ENCODE measurements at regions not wholly inside any gene's neighbourhood (a gene's known extent, or its start where the extent isn't known, plus 50 kb on each side); places are given as distances from the start of the nearest gene placed in this dataset.

GRCh38 chr4:57231781-57232180, 121.6 kb upstream of the IGFBP7 start:
- DNase-seq (ENCODE audit: low spot score) (no peak), ATAC-seq (ENCODE audit: insufficient number of reproducible peaks, low FRiP score, low read depth) (no peak)
- no peak overlapping the region for H3K4me3 ChIP-seq
- no peaks in the 10 kb centered on the region for H3K9me3 ChIP-seq
- TF ChIP-seq, protein P1, sequence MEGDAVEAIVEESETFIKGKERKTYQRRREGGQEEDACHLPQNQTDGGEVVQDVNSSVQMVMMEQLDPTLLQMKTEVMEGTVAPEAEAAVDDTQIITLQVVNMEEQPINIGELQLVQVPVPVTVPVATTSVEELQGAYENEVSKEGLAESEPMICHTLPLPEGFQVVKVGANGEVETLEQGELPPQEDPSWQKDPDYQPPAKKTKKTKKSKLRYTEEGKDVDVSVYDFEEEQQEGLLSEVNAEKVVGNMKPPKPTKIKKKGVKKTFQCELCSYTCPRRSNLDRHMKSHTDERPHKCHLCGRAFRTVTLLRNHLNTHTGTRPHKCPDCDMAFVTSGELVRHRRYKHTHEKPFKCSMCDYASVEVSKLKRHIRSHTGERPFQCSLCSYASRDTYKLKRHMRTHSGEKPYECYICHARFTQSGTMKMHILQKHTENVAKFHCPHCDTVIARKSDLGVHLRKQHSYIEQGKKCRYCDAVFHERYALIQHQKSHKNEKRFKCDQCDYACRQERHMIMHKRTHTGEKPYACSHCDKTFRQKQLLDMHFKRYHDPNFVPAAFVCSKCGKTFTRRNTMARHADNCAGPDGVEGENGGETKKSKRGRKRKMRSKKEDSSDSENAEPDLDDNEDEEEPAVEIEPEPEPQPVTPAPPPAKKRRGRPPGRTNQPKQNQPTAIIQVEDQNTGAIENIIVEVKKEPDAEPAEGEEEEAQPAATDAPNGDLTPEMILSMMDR (IDR thresholded peaks at IDR 0.05): no peak
- no peaks in the 10 kb centered on the region for H3K27me3 ChIP-seq (replicated peaks; ENCODE audit: insufficient read depth)
- no peak overlapping the region for H3K27ac ChIP-seq
- no peaks in the 10 kb centered on the region for H3K36me3 ChIP-seq
- peaks cover 0 to 12% of the 10 kb centered on the region in 2 donors for H3K4me1 ChIP-seq (ENCODE audit: control insufficient read depth in 1 of 2, low read depth in 2 of 2)

GRCh38 chr4:57220734-57221133, 110.5 kb upstream of the IGFBP7 start:
- Histone ChIP-seq H3K9me3 (no peaks in the 10 kb centered on the region), H3K27ac (no peak overlapping the region), H3K36me3 (no peaks in the 10 kb centered on the region), H3K27me3 (replicated peaks; ENCODE audit: insufficient read depth) (no peaks in the 10 kb centered on the region), H3K4me1 (ENCODE audit: control insufficient read depth in 1 of 2, low read depth in 2 of 2) (peaks cover 0 to 4% of the 10 kb centered on the region in 2 donors), H3K4me3 (no peak overlapping the region)
- TF ChIP-seq, protein P1 (IDR thresholded peaks at IDR 0.05): no peak
- no peak for DNase-seq (ENCODE audit: low spot score)
- no peak for ATAC-seq (ENCODE audit: insufficient number of reproducible peaks, low FRiP score, low read depth)

DNA sequence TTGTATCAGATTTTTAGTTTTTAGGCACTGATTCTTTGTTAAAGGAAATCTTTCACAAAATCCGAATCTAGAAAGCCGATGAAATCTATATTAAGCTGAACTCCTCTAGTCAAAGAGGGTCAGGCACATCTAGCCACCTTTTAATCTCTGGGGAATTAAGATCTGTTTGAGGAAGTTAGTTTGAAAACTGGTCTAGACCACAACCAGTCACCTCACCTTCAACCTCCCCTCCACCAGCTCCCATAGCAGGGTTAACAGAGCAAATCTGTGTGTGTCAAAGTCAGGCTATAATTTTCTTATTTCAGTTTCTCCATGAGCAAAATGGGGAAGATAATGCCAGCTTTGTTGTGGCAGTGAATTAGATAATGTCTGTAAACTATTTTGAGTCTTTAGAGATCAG, 110.0 kb upstream of the IGFBP7 start:
- Histone ChIP-seq H3K27me3 (replicated peaks; ENCODE audit: insufficient read depth) (no peaks in the 10 kb centered on the region), H3K27ac (no peak overlapping the region), H3K36me3 (no peaks in the 10 kb centered on the region), H3K4me1 (ENCODE audit: control insufficient read depth in 1 of 2, low read depth in 2 of 2) (peaks cover 0 to 4% of the 10 kb centered on the region in 2 donors), H3K4me3 (no peak overlapping the region), H3K9me3 (no peaks in the 10 kb centered on the region)
- ATAC-seq (ENCODE audit: insufficient number of reproducible peaks, low FRiP score, low read depth) (no peak), DNase-seq (ENCODE audit: low spot score) (no peak)
- TF ChIP-seq, protein P1 (IDR thresholded peaks at IDR 0.05): no peak

- ATAC-seq (ENCODE audit: insufficient number of reproducible peaks, low FRiP score, low read depth) (no peak), DNase-seq (ENCODE audit: low spot score) (no peak)
- no peaks in the 10 kb centered on the region for H3K36me3 ChIP-seq
- H3K4me3 ChIP-seq: no peak overlapping the region
- H3K4me1 ChIP-seq (ENCODE audit: control insufficient read depth in 1 of 2, low read depth in 2 of 2): peaks cover 0 to 4% of the 10 kb centered on the region in 2 donors
- H3K9me3 ChIP-seq: no peaks in the 10 kb centered on the region
- TF ChIP-seq, protein P1 (IDR thresholded peaks at IDR 0.05): no peak
- H3K27ac ChIP-seq: no peak overlapping the region
- no peaks in the 10 kb centered on the region for H3K27me3 ChIP-seq (replicated peaks; ENCODE audit: insufficient read depth)
Measured at GRCh38 chr4:57219431-57219830, 109.2 kb upstream of the IGFBP7 start.

DNA sequence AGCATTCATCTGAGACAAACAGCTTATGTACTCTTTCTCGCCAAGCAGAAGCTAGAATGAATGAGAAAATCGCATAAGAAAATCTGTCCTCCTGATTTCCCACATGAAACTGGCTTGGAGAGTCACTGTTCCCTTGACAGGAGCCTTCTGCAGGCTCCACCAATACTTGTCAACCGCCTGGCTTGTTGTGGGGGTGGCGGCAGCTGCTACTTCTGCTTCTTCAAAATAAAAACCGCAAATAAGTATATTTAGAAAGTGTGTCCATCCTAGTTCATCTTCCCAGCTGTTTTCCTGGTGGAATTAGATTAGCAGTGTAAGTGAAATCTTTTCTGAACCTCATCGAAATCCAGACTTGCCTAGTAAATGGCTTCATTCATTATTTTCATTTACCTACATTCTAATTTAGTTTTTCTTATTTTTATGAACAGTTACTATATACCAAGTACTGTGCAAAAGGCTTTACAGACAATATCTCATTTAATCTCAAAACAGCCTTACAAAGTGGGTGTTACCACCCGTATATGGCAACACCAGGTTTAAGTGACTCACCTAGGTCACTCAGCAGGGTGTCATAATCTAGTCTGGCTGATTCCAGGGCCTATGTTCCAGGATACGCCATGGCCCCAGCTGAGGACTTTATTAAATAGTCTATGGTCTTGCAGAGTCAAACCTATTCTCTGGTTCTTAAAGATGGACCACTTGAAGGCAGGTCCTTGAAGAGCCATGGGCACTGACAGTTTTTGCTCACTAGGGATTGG, 104.6 kb upstream of the IGFBP7 start:
- H3K36me3 ChIP-seq: no peaks in the 10 kb centered on the region
- DNase-seq (ENCODE audit: low spot score): no peak
- ATAC-seq (ENCODE audit: insufficient number of reproducible peaks, low FRiP score, low read depth): no peak
- TF ChIP-seq, protein P1 (IDR thresholded peaks at IDR 0.05): no peak
- H3K4me3 ChIP-seq: no peak overlapping the region
- H3K27me3 ChIP-seq (replicated peaks; ENCODE audit: insufficient read depth): no peaks in the 10 kb centered on the region
- peaks cover 0 to 4% of the 10 kb centered on the region in 2 donors for H3K4me1 ChIP-seq (ENCODE audit: control insufficient read depth in 1 of 2, low read depth in 2 of 2)
- H3K9me3 ChIP-seq: no peaks in the 10 kb centered on the region
- no peak overlapping the region for H3K27ac ChIP-seq

Measured in thoracic aorta (tissue), 2 donors.